ENCODE measurements at regions not wholly inside any gene's neighbourhood (a gene's known extent, or its start where the extent isn't known, plus 50 kb on each side); places are given as distances from the start of the nearest gene placed in this dataset.

GRCh38 chr2:16760426-16760825 lies 94.8 kb upstream of the CYRIA start:
- TF ChIP-seq CTCF (IDR thresholded peaks at IDR 0.05; ENCODE audit: low read depth, low read length) = no peak
- TF ChIP-seq POLR2A (IDR thresholded peaks at IDR 0.05; ENCODE audit: extremely low read depth, insufficient read length) = no peak
